Kidney tubule cell (primary cell): ENCODE measurements at regions not wholly inside any gene's neighbourhood (a gene's known extent, or its start where the extent isn't known, plus 50 kb on each side); places are given as distances from the start of the nearest gene placed in this dataset.
"Not testable (repeated sequence)": the region's sequence is repeated elsewhere in the genome, so short reads cannot be mapped to it uniquely, and the experiment has no call there.

Experiments
- DNase-seq: peaks from one replicate; pipeline ENCODE4 v3.0.0-alpha.2; 2018; ENCODE audit warnings: low spot score

GRCh38 chr2:134023854-134024253, 230.0 kb upstream of the MGAT5 start:
- DNase-seq: no peak

GRCh38 chr2:134027980-134028379, 225.9 kb upstream of the MGAT5 start:
- DNase-seq: no peak

DNA sequence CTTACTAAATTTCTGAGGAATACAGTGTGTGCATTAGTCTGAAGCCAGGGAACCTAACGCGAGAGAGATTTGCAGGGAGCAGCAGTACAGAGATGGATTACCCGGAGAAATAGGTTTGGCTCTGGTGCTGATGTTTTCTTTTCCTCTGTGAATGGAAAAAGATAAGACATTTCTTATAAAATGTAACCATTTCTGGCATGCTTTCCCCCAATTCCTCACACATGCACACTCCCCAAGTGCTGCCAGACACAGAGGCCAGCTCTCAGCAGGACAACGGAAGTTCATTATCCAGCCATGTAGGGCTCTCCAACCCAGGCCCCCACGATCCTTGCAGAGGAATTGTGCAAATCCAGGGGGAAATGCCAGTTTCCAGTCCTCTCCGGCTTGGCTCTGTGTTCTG, 224.5 kb upstream of the MGAT5 start:
- no peak for DNase-seq

- no peak for DNase-seq
These were observed 222.3 kb upstream of the MGAT5 start for GRCh38 chr2:134031539-134031938.

- DNase-seq: no peak
These were observed 218.1 kb upstream of the MGAT5 start for GRCh38 chr2:134035605-134036370.

DNA sequence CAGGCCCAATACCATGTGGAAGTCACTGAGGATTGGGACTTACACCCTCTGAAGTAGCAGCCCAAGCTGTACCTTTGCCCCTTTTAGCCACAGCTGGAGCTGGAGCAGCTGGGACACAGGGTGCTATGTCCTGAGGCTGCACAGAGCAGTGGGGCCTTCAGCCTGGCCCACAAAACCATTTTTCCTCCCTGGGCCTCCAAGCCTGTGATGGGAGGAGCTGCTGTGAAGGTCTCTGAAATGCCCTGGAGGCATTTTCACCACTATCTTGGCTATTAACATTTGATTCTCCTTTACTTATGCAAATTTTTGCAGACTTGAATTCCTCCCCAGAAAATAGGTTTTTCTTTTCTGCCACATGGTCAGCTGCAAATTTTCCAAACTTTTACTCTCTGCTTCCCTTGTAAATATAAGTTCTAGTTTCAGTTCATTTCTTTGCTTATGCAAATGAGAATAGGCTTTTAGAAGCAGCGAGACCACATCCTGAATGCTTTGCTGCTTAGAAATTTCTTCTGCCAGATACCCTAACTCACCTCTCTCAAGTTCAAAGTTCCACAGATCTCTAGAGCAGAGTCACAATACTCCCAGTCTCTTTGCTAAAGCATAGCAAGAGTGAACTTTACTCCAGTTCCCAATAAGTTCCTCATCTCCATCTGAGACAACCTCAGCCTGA, 213.8 kb upstream of the MGAT5 start:
- no peak for DNase-seq

DNA sequence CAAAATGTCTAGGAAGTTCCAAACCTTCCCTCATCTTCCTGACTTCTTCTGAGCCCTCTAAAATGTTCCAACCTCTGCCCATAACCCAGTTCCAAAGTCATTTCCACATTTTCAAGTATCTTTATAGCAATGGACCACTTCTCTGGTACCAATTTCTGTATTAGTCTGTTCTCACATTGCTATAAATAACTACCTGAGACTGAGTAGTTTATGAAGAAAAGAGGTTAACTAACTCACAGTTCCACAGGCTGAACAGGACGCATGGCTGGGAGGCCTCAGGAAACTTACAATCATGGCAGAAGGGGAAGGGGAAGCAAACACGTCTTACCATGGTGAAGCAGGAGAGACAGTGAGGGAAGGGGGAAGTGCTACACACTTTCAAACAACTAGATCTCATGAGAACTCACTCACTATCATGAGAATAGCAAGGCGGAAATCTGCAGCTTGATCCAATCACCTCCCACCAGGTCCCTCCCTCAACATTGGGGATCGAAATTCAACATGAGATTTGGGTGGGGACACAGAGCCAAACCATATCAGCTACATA, 213.2 kb upstream of the MGAT5 start:
- not testable (repeated sequence) for DNase-seq

GRCh38 chr2:134041877-134042276, 212.0 kb upstream of the MGAT5 start:
- DNase-seq: no peak

DNA sequence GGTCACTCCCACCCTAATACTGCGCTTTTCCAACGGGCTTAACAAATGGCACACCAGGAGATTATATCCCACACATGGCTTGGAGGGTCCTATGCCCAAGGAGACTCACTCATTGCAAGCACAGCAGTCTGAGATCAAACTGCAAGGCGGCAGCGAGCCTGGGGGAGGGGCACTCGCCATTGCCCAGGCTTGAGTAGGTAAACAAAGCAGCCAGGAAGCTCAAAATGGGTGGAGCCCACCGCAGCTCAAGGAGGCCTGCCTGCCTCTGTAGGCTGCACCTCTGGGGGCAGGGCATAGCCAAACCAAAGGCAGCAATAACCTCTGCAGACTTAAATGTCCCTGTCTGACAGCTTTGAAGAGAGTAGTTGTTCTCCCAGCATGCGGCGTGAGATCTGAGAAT, 210.8 kb upstream of the MGAT5 start:
- DNase-seq: not testable (repeated sequence)

DNA sequence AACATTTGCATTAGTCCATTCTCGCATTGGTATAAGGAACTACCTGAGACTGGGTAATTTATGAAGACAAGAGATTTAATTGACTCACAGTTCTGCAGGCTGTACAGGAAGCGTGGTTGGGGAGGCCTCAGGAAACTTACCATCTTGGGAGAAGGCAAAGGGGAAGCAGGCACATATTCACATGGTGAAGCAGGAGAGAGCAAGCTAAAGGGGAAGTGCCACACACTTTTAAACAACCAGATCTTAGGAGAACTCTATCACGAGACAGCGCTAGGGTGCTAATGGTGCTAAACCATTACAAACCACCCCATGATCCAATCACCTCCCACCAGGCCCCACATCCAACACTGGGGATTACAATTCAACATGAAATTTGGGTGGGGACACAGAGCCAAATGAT, 201.7 kb upstream of the MGAT5 start:
- DNase-seq: no peak

DNA sequence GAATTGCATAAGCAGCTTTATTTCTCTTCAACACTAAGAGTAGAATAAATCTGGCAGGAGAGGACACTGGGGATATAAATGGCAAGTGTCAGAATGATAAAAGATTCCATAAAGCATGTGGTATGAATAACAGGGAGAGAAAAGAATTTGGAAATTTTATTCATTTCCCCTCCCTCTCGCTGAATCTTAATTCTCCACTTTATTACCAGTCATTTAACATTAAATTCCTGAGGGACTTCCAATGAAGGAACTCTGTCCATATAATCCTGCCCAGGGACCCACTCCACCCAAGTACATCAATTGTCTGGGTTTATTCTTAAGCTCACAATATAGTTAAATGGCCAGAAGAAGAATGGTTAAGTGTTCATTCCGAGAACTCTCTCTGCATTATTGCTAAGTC, 197.7 kb upstream of the MGAT5 start:
- no peak for DNase-seq

- not testable (repeated sequence) for DNase-seq
These were observed 192.8 kb upstream of the MGAT5 start for GRCh38 chr2:134061066-134061465.

DNA sequence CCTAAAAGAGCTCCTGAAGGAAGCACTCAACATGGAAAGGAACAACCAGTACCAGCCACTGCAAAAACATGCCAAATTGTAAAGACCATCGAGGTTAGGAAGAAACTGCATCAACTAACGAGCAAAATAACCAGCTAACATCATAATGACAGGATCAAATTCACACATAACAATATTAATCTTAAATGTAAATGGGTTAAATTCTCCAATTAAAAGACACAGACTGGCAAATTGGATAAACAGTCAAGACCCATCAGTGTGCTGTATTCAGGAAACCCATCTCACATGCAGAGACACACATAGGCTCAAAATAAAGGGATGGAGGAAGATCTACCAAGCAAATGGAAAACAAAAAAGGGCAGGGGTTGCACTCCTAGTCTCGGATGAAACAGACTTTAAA, 191.6 kb upstream of the MGAT5 start:
- not testable (repeated sequence) for DNase-seq

- DNase-seq: not testable (repeated sequence)
These were observed 190.0 kb upstream of the MGAT5 start for GRCh38 chr2:134063916-134064315.

GRCh38 chr2:134070281-134070741, 183.6 kb upstream of the MGAT5 start:
- DNase-seq: no peak

- DNase-seq: no peak
These were observed 181.5 kb upstream of the MGAT5 start for GRCh38 chr2:134072341-134072740.

- DNase-seq: no peak
These were observed 180.8 kb upstream of the MGAT5 start for GRCh38 chr2:134073023-134073422.

DNA sequence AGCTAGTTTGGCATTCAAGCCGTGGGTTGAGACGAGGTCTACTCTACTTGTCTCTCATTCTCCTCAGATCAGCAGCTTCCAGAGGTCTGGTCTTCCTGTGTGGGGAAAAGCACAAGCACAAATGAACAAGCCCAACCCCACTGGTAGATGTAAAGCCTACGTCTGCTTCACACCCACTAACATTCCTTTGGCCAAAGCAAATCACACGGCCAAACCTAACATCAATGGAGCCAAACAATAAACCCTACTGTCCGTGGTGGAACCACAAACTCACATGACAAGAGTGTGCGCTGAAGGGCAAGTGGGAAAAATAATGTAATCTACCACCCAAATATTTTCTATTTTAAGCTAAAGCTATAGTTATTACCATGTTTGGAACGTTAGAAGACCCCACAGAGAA, 179.3 kb upstream of the MGAT5 start:
- no peak for DNase-seq

DNA sequence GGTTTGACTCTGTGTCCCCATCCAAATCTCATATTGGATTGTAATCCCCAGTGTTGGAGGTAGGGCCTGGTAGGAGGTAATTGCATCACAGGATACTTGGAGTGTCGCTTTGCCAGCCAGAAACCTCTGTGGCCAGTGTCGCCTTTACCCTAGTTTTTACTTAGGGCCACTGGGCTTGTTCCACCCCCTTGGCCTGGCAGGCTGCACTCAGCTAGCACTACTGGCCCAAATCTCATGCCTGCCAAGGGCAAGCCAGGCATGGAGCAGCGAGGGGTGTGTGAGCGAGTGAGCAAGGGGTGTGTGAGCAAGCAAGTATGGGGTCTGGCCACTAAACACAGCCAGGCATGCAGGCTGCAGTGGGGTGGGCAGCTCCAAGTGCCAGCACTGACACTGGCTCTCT, 178.7 kb upstream of the MGAT5 start:
- DNase-seq: no peak

DNA sequence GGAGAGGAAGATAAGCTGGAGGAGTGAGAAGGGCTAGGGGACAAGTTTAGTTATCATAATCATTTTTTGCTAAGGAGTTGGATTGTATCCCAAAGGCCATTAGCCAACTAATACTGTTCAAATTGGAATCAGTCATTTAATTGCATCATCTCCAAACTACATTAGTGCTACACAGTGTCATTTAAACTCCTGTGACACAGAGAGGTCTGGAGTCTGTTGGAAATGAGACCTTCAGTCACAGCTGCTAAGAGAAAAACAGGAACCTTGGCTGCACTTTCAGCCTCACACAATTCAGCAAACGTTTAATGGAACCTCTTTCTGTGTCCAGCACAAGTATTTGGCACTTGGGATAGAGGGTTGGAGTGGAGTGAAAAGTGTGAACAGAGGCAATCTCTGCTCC, 175.5 kb upstream of the MGAT5 start:
- no peak for DNase-seq

- DNase-seq: no peak
These were observed 174.5 kb upstream of the MGAT5 start for GRCh38 chr2:134079373-134079772.

DNA sequence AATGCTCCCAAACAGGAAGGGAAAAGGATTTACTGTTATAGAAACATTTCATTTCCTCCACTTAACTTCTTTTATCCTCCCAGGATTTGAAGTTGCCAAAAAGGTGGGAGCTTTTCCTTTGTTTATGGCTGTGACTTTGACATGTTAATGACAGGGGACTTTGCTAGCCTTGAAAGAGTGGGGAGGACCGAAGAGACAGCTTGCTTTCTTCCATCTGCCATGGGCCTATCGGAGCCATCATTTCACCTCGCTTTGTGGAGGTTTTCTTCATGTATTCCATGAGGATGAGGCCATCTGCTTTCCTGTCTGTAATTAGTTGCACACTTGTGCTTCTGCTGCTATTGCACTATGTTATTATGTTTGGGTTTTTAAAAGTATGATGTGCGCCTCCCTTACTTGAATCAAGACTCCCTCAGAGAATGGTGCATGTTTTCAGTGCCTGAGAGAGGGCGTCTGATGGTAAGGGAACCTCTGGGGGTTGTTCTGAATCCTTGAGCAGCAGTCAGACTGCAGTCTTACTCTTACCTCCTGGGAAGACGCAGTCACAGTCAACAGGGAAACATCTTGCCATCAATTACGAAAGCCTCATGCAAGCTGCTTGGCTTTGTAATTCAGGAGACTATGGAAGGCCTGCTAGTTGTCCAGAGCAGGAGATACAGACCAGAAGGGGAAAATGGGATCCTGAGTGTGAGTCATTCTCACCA, 173.3 kb upstream of the MGAT5 start:
- DNase-seq: no peak
